ENCODE measurements at regions not wholly inside any gene's neighbourhood (a gene's known extent, or its start where the extent isn't known, plus 50 kb on each side); places are given as distances from the start of the nearest gene placed in this dataset.

GRCh38 chr4:106512706-106513105 lies 144.1 kb upstream of the GIMD1 start:
- no peak overlapping the region for H3K4me3 ChIP-seq
- TF ChIP-seq, protein P1, sequence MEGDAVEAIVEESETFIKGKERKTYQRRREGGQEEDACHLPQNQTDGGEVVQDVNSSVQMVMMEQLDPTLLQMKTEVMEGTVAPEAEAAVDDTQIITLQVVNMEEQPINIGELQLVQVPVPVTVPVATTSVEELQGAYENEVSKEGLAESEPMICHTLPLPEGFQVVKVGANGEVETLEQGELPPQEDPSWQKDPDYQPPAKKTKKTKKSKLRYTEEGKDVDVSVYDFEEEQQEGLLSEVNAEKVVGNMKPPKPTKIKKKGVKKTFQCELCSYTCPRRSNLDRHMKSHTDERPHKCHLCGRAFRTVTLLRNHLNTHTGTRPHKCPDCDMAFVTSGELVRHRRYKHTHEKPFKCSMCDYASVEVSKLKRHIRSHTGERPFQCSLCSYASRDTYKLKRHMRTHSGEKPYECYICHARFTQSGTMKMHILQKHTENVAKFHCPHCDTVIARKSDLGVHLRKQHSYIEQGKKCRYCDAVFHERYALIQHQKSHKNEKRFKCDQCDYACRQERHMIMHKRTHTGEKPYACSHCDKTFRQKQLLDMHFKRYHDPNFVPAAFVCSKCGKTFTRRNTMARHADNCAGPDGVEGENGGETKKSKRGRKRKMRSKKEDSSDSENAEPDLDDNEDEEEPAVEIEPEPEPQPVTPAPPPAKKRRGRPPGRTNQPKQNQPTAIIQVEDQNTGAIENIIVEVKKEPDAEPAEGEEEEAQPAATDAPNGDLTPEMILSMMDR (IDR thresholded peaks at IDR 0.05): no peak
- H3K27ac ChIP-seq: no peak overlapping the region
- DNase-seq (ENCODE audit: low spot score): no peak

GRCh38 chr4:106507440-106507839 lies 138.9 kb upstream of the GIMD1 start:
- H3K4me3 ChIP-seq: no peak overlapping the region
- no peak overlapping the region for H3K27ac ChIP-seq
- TF ChIP-seq, protein P1 (IDR thresholded peaks at IDR 0.05): no peak
- DNase-seq (ENCODE audit: low spot score): no peak

- Histone ChIP-seq H3K27ac (no peak overlapping the region), H3K4me3 (no peak overlapping the region)
- TF ChIP-seq, protein P1 (IDR thresholded peaks at IDR 0.05): no peak
- no peak for DNase-seq (ENCODE audit: low spot score)
Observed at GRCh38 chr4:106503116-106504050, 134.8 kb upstream of the GIMD1 start.

- no peak for DNase-seq (ENCODE audit: low spot score)
- TF ChIP-seq, protein P1 (IDR thresholded peaks at IDR 0.05): peak; percentile 39
- H3K4me3 ChIP-seq: no peak overlapping the region
- H3K27ac ChIP-seq: no peak overlapping the region
Observed at GRCh38 chr4:106502106-106502699, 133.6 kb upstream of the GIMD1 start.

DNA sequence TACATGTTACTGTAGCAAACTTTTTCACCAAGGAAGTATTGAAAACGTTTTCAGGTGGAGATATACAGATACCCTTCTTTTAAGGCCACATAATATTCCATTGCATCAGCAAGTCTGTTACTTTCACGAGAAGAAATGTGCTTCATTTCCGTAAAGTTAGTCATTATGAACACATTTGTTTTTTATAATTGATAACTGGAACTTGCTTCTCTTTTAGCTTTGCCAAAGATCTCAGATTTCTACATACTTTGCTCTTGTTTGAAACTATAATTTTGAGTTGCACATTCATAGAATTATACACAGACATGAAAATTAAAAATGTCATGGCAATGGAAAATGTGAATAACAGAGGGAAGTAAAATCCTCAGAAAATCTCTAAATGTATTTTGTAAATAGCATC lies 128.7 kb upstream of the GIMD1 start:
- Histone ChIP-seq H3K4me3 (no peak overlapping the region), H3K27ac (no peak overlapping the region)
- no peak for DNase-seq (ENCODE audit: low spot score)
- TF ChIP-seq, protein P1 (IDR thresholded peaks at IDR 0.05): no peak

DNA sequence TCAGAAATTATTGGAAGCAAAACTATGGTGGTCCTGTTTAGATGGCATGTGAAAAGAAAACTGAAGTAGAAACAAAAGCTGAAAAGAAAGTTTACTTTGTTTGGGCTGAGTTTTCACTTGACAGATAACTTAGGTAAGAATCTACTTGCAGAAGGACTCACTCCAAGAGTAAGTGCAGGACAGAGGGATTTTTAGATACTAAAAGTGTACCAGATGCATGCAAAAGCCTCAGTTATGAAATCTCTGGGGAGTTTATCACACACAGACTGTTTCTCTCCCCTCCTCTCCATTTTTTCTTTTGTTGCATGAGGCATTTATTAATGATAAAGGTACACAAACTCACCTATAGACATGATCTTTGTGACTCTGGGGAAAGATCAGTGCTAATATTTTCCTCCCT lies 127.5 kb upstream of the GIMD1 start:
- Histone ChIP-seq H3K4me3 (no peak overlapping the region), H3K27ac (no peak overlapping the region)
- TF ChIP-seq, protein P1 (IDR thresholded peaks at IDR 0.05): no peak
- no peak for DNase-seq (ENCODE audit: low spot score)

Measured in coronary artery (tissue), 2 donors.